ENCODE measurements at regions not wholly inside any gene's neighbourhood (a gene's known extent, or its start where the extent isn't known, plus 50 kb on each side); places are given as distances from the start of the nearest gene placed in this dataset.
"Not testable (repeated sequence)": the region's sequence is repeated elsewhere in the genome, so short reads cannot be mapped to it uniquely, and the experiment has no call there.

- no peaks in the 10 kb centered on the region for H3K27me3 Mint-ChIP-seq
- peaks cover 0 to 15% (median 4%) of the 10 kb centered on the region in 8 donors for H3K9me3 Mint-ChIP-seq
- intact Hi-C loops (cut with micrococcal nuclease) = no loop called here
- CTCF ChIA-PET (ENCODE audit: partially characterized antibody) = no interaction called here
- H3K9me3 ChIP-seq (ENCODE audit: control insufficient read depth in 1 of 2, low read length in 2 of 2) = no peaks in the 10 kb centered on the region
- H3K27me3 ChIP-seq (ENCODE audit: insufficient read depth, low read length) = no peaks in the 10 kb centered on the region
- H3K4me3 Mint-ChIP-seq = no peak overlapping the region
- no peaks in the 10 kb centered on the region for H3K4me1 Mint-ChIP-seq
- DNase-seq = peak in 1 of 5 donors; percentile 39
- H3K27ac Mint-ChIP-seq = no peak overlapping the region
- no peaks in the 10 kb centered on the region for H3K36me3 ChIP-seq (ENCODE audit: insufficient read depth, low read length)
- no peak overlapping the region for H3K4me3 ChIP-seq (ENCODE audit: low read length in 2 of 2)
- POLR2A ChIA-PET (ENCODE audit: partially characterized antibody) = no interaction called here
- no peaks in the 10 kb centered on the region for H3K4me1 ChIP-seq (ENCODE audit: insufficient read depth, low read length)
- no peaks in the 10 kb centered on the region for H3K36me3 Mint-ChIP-seq
- no peak overlapping the region for H3K27ac ChIP-seq (ENCODE audit: low read depth, low read length)
Observed at GRCh38 chr3:164814106-164814505, 264.2 kb downstream of the SI start.

GRCh38 chr3:164812042-164812441 is 266.3 kb downstream of the SI start:
- H3K4me3 Mint-ChIP-seq = no peak overlapping the region

GRCh38 chr3:164806188-164806587 is 272.1 kb downstream of the SI start:
- peak overlapping the region in 1 of 7 donors; percentile 41 for H3K27ac Mint-ChIP-seq
- Histone ChIP-seq H3K27ac (ENCODE audit: low read depth, low read length) (no peak overlapping the region), H3K9me3 (ENCODE audit: control insufficient read depth in 1 of 2, low read length in 2 of 2) (no peaks in the 10 kb centered on the region), H3K36me3 (ENCODE audit: insufficient read depth, low read length) (no peaks in the 10 kb centered on the region), H3K4me3 (ENCODE audit: low read length in 2 of 2) (no peak overlapping the region), H3K27me3 (ENCODE audit: insufficient read depth, low read length) (no peaks in the 10 kb centered on the region), H3K4me1 (ENCODE audit: insufficient read depth, low read length) (no peaks in the 10 kb centered on the region)
- H3K4me3 Mint-ChIP-seq = no peak overlapping the region
- peaks cover 0 to 13% (median 5%) of the 10 kb centered on the region in 8 donors for H3K9me3 Mint-ChIP-seq
- ChIA-PET POLR2A (ENCODE audit: partially characterized antibody) (no interaction called here), CTCF (ENCODE audit: partially characterized antibody) (no interaction called here)
- H3K36me3 Mint-ChIP-seq = no peaks in the 10 kb centered on the region
- no peaks in the 10 kb centered on the region for H3K27me3 Mint-ChIP-seq
- no peaks in the 10 kb centered on the region for H3K4me1 Mint-ChIP-seq
- intact Hi-C loops (cut with micrococcal nuclease) = no loop called here
- no peak for DNase-seq

More at GRCh38 chr3:164812042-164812441, 266.3 kb downstream of the SI start:
- H3K4me1 ChIP-seq (ENCODE audit: insufficient read depth, low read length) = no peaks in the 10 kb centered on the region
- no peak for DNase-seq
- ChIA-PET CTCF (ENCODE audit: partially characterized antibody) (no interaction called here), POLR2A (ENCODE audit: partially characterized antibody) (no interaction called here)
- Mint-ChIP-seq H3K4me1 (no peaks in the 10 kb centered on the region), H3K36me3 (no peaks in the 10 kb centered on the region), H3K27ac (no peak overlapping the region), H3K27me3 (no peaks in the 10 kb centered on the region), H3K9me3 (peaks cover 0 to 15% (median 2%) of the 10 kb centered on the region in 8 donors)
- intact Hi-C loops (cut with micrococcal nuclease) = no loop called here
- H3K27me3 ChIP-seq (ENCODE audit: insufficient read depth, low read length) = no peaks in the 10 kb centered on the region
- no peak overlapping the region for H3K4me3 ChIP-seq (ENCODE audit: low read length in 2 of 2)
- H3K27ac ChIP-seq (ENCODE audit: low read depth, low read length) = no peak overlapping the region
- no peaks in the 10 kb centered on the region for H3K9me3 ChIP-seq (ENCODE audit: control insufficient read depth in 1 of 2, low read length in 2 of 2)
- H3K36me3 ChIP-seq (ENCODE audit: insufficient read depth, low read length) = no peaks in the 10 kb centered on the region

DNA sequence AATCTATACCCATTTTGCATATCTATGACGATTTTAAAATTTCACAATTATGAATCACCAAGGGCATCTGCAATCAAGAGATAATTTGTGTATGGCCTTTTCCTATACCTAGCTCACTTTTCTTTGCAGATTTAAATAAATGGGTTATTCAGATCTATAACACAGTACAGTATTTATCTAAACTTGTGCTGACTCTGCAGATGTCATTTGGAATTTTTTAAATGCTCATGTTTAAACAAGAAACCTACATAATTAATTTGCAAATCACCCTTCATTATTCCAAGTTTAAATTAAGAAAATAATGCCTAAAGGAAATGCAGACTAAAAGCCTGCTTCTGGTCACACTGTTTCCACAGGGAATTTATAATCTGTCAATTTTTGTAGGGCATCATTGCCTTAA is 284.2 kb downstream of the SI start:
- Histone ChIP-seq H3K9me3 (ENCODE audit: control insufficient read depth in 1 of 2, low read length in 2 of 2) (no peaks in the 10 kb centered on the region), H3K4me3 (ENCODE audit: low read length in 2 of 2) (no peak overlapping the region), H3K4me1 (ENCODE audit: insufficient read depth, low read length) (no peaks in the 10 kb centered on the region), H3K36me3 (ENCODE audit: insufficient read depth, low read length) (no peaks in the 10 kb centered on the region), H3K27ac (ENCODE audit: low read depth, low read length) (no peak overlapping the region), H3K27me3 (ENCODE audit: insufficient read depth, low read length) (no peaks in the 10 kb centered on the region)
- Mint-ChIP-seq H3K27me3 (no peaks in the 10 kb centered on the region), H3K4me3 (no peak overlapping the region), H3K27ac (no peak overlapping the region), H3K36me3 (no peaks in the 10 kb centered on the region), H3K4me1 (no peaks in the 10 kb centered on the region), H3K9me3 (peaks cover 0 to 5% (median 4%) of the 10 kb centered on the region in 8 donors)
- ChIA-PET CTCF (ENCODE audit: partially characterized antibody) (no interaction called here), POLR2A (ENCODE audit: partially characterized antibody) (no interaction called here)
- DNase-seq = no peak
- intact Hi-C loops (cut with micrococcal nuclease) = no loop called here

- Histone ChIP-seq H3K4me3 (ENCODE audit: low read length in 2 of 2) (no peak overlapping the region), H3K27ac (ENCODE audit: low read depth, low read length) (no peak overlapping the region), H3K27me3 (ENCODE audit: insufficient read depth, low read length) (no peaks in the 10 kb centered on the region), H3K4me1 (ENCODE audit: insufficient read depth, low read length) (no peaks in the 10 kb centered on the region), H3K9me3 (ENCODE audit: control insufficient read depth in 1 of 2, low read length in 2 of 2) (no peaks in the 10 kb centered on the region), H3K36me3 (ENCODE audit: insufficient read depth, low read length) (no peaks in the 10 kb centered on the region)
- no peaks in the 10 kb centered on the region for H3K36me3 Mint-ChIP-seq
- ChIA-PET POLR2A (ENCODE audit: partially characterized antibody) (no interaction called here), CTCF (ENCODE audit: partially characterized antibody) (no interaction called here)
- H3K27ac Mint-ChIP-seq = no peak overlapping the region
- intact Hi-C loops (cut with micrococcal nuclease) = no loop called here
- H3K4me3 Mint-ChIP-seq = no peak overlapping the region
- no peak for DNase-seq
- peaks cover 0 to 11% (median 4%) of the 10 kb centered on the region in 8 donors for H3K9me3 Mint-ChIP-seq
- no peaks in the 10 kb centered on the region for H3K4me1 Mint-ChIP-seq
- H3K27me3 Mint-ChIP-seq = no peaks in the 10 kb centered on the region
Observed at GRCh38 chr3:164791263-164791662, 287.0 kb downstream of the SI start.

DNA sequence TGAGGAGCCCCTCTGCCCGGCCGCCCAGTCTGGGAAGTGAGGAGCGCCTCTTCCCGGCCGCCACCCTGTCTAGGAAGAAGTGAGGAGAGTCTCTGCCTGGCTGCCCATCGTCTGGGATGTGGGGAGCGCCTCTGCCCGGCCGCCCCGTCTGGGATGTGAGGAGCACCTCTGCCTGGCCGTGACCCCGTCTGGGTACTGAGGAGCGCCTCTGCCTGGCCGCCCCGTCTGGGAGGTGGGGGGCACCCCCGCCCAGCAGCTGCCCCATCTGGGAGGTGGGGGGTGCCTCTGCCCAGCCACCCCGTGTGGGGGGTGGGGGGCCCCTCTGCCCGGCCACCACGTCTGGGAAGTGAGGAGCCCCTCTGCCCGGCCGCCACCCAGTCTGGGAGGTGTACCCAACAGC is 293.9 kb downstream of the SI start:
- peaks cover 0 to 21% (median 6%) of the 10 kb centered on the region in 8 donors for H3K9me3 Mint-ChIP-seq
- H3K9me3 ChIP-seq (ENCODE audit: control insufficient read depth in 1 of 2, low read length in 2 of 2); DNase-seq; H3K36me3 ChIP-seq (ENCODE audit: insufficient read depth, low read length); H3K27me3 ChIP-seq (ENCODE audit: insufficient read depth, low read length); H3K4me1 ChIP-seq (ENCODE audit: insufficient read depth, low read length); H3K27ac ChIP-seq (ENCODE audit: low read depth, low read length); H3K4me3 Mint-ChIP-seq; H3K27ac Mint-ChIP-seq; POLR2A ChIA-PET (ENCODE audit: partially characterized antibody); H3K4me3 ChIP-seq (ENCODE audit: low read length in 2 of 2); intact Hi-C loops (cut with micrococcal nuclease); H3K27me3 Mint-ChIP-seq; CTCF ChIA-PET (ENCODE audit: partially characterized antibody); H3K36me3 Mint-ChIP-seq; H3K4me1 Mint-ChIP-seq: not testable (repeated sequence)

DNA sequence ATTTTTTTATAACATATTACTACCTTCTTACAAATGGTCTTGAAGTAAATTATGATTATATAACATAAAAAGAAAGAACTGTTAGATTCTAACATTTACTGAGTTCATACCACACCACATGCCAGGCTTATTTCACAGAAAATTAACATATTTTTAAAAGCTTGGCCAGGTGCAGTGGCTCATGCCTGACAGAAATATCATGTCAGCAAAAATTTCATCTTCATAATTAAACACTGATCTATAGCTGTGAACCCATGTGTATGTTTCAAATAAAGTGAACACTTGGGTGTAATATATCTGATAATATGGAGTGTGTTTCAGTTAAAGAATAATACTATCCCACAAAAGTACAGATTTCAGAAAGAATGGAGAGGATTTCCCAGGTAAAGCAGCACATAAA is 296.5 kb downstream of the SI start:
- Histone ChIP-seq H3K36me3 (ENCODE audit: insufficient read depth, low read length) (no peaks in the 10 kb centered on the region), H3K4me3 (ENCODE audit: low read length in 2 of 2) (no peak overlapping the region), H3K9me3 (ENCODE audit: control insufficient read depth in 1 of 2, low read length in 2 of 2) (no peaks in the 10 kb centered on the region), H3K27me3 (ENCODE audit: insufficient read depth, low read length) (no peaks in the 10 kb centered on the region), H3K4me1 (ENCODE audit: insufficient read depth, low read length) (no peaks in the 10 kb centered on the region), H3K27ac (ENCODE audit: low read depth, low read length) (no peak overlapping the region)
- Mint-ChIP-seq H3K27me3 (no peaks in the 10 kb centered on the region), H3K4me3 (no peak overlapping the region), H3K27ac (no peak overlapping the region), H3K36me3 (no peaks in the 10 kb centered on the region), H3K4me1 (no peaks in the 10 kb centered on the region), H3K9me3 (peaks cover 0 to 20% (median 6%) of the 10 kb centered on the region in 8 donors)
- ChIA-PET POLR2A (ENCODE audit: partially characterized antibody) (no interaction called here), CTCF (ENCODE audit: partially characterized antibody) (no interaction called here)
- intact Hi-C loops (cut with micrococcal nuclease) = no loop called here
- no peak for DNase-seq

- Histone ChIP-seq H3K4me1 (ENCODE audit: insufficient read depth, low read length) (no peaks in the 10 kb centered on the region), H3K4me3 (ENCODE audit: low read length in 2 of 2) (no peak overlapping the region), H3K27me3 (ENCODE audit: insufficient read depth, low read length) (no peaks in the 10 kb centered on the region), H3K36me3 (ENCODE audit: insufficient read depth, low read length) (no peaks in the 10 kb centered on the region), H3K9me3 (ENCODE audit: control insufficient read depth in 1 of 2, low read length in 2 of 2) (no peaks in the 10 kb centered on the region), H3K27ac (ENCODE audit: low read depth, low read length) (no peak overlapping the region)
- ChIA-PET CTCF (ENCODE audit: partially characterized antibody) (no interaction called here), POLR2A (ENCODE audit: partially characterized antibody) (no interaction called here)
- no peak overlapping the region for H3K4me3 Mint-ChIP-seq
- intact Hi-C loops (cut with micrococcal nuclease) = no loop called here
- no peaks in the 10 kb centered on the region for H3K27me3 Mint-ChIP-seq
- no peak for DNase-seq
- H3K36me3 Mint-ChIP-seq = no peaks in the 10 kb centered on the region
- no peaks in the 10 kb centered on the region for H3K4me1 Mint-ChIP-seq
- peaks cover 0 to 12% (median 4%) of the 10 kb centered on the region in 8 donors for H3K9me3 Mint-ChIP-seq
- no peak overlapping the region for H3K27ac Mint-ChIP-seq
Observed at GRCh38 chr3:164779816-164780215, 298.5 kb downstream of the SI start.

Data from CD4-positive, alpha-beta memory T cell (primary cell).